Kidney capillary endothelial cell (primary cell): ENCODE measurements at regions not wholly inside any gene's neighbourhood (a gene's known extent, or its start where the extent isn't known, plus 50 kb on each side); places are given as distances from the start of the nearest gene placed in this dataset.

ENCODE experiments used
- DNase-seq: peaks from one replicate; pipeline ENCODE4 v3.0.0-alpha.2; 2018; ENCODE audit warnings: low spot score

- no peak for DNase-seq
Observed at GRCh38 chr13:107252428-107252827, 684.5 kb upstream of the ARGLU1 start.

- DNase-seq: no peak
Observed at GRCh38 chr13:107252021-107252420, 684.1 kb upstream of the ARGLU1 start.

- no peak for DNase-seq
Observed at GRCh38 chr13:107251341-107251740, 683.4 kb upstream of the ARGLU1 start.

- peak; percentile 43 for DNase-seq
Observed at GRCh38 chr13:107250628-107251027, 682.7 kb upstream of the ARGLU1 start.

- DNase-seq: no peak
Observed at GRCh38 chr13:107244241-107244640, 676.3 kb upstream of the ARGLU1 start.

GRCh38 chr13:107242138-107242537, 674.2 kb upstream of the ARGLU1 start:
- no peak for DNase-seq

GRCh38 chr13:107241381-107241780, 673.4 kb upstream of the ARGLU1 start:
- no peak for DNase-seq

- no peak for DNase-seq
Observed at GRCh38 chr13:107239213-107239612, 671.3 kb upstream of the ARGLU1 start.

- DNase-seq: no peak
Observed at GRCh38 chr13:107238262-107238981, 670.5 kb upstream of the ARGLU1 start.

- no peak for DNase-seq
Observed at GRCh38 chr13:107234319-107235073, 666.6 kb upstream of the ARGLU1 start.

GRCh38 chr13:107233541-107233940, 665.6 kb upstream of the ARGLU1 start:
- no peak for DNase-seq

- no peak for DNase-seq
Observed at GRCh38 chr13:107231944-107232343, 664.0 kb upstream of the ARGLU1 start.

GRCh38 chr13:107223867-107224266, 655.9 kb upstream of the ARGLU1 start:
- DNase-seq: no peak

- no peak for DNase-seq
Observed at GRCh38 chr13:107222597-107222996, 654.7 kb upstream of the ARGLU1 start.

GRCh38 chr13:107220245-107220644, 652.3 kb upstream of the ARGLU1 start:
- no peak for DNase-seq

- DNase-seq: no peak
Observed at GRCh38 chr13:107217251-107217650, 649.3 kb upstream of the ARGLU1 start.

- DNase-seq: no peak
Observed at GRCh38 chr13:107216046-107216755, 648.3 kb upstream of the ARGLU1 start.

- peak; percentile 85 for DNase-seq
Observed at GRCh38 chr13:107211073-107211472, 643.1 kb upstream of the ARGLU1 start.

- peak; percentile 17 for DNase-seq
Observed at GRCh38 chr13:107210723-107211030, 642.7 kb upstream of the ARGLU1 start.

- DNase-seq: peak; percentile 13
Observed at GRCh38 chr13:107209824-107210722, 642.1 kb upstream of the ARGLU1 start.

GRCh38 chr13:107208889-107209288, 641.0 kb upstream of the ARGLU1 start:
- DNase-seq: no peak
